ENCODE measurements at regions not wholly inside any gene's neighbourhood (a gene's known extent, or its start where the extent isn't known, plus 50 kb on each side); places are given as distances from the start of the nearest gene placed in this dataset.

DNA sequence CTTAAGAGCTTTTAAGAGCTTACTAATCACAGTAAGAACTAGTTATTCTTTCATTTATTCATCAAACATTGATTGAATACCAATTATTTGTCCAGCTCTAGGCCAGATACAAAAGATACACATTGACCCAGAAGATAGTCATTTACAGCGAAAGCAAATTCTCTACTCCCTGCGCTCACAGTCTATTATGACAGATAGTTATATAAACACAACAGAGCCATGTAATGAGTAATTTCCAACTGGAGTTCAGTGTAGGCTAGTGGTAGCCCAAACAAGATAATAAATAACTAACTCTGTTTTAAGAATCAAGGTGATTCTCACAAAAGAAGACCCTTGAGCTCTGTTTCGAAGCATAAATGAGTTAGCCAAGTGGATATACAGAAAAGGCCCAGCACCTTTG is 397.8 kb upstream of the TLE4 start:
- no peak for DNase-seq

DNA sequence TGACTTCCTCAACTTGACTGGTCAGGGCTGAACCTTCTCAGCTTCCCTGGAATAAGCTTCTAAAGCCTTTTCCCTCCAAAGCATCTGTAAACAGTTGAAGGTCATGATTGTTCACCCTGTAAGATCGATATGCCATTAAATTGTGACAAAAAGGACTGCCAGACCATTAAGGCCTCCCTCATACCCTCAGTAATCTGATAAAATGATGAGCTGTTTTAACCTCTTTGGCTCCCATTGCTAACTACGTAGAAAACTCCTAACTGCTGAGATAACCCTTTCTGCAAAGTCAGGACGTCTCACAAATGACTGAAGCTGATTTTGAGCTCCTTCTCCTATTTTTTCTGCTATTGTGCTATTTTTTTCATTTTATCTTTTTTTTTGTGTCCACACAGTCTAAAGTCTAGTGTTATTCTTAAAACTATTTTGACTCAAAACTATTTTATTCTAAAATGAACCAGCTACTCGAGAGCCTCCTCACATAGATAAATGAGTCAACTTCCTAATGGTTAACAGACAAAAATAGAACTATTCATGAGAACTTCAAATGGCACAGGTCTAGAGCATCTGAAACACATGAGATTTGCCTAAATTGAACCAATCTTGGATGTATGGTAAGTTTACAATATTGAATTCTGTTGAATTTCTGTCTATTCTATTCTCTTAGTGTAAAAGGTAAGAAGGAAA is 395.6 kb upstream of the TLE4 start:
- no peak for DNase-seq

DNA sequence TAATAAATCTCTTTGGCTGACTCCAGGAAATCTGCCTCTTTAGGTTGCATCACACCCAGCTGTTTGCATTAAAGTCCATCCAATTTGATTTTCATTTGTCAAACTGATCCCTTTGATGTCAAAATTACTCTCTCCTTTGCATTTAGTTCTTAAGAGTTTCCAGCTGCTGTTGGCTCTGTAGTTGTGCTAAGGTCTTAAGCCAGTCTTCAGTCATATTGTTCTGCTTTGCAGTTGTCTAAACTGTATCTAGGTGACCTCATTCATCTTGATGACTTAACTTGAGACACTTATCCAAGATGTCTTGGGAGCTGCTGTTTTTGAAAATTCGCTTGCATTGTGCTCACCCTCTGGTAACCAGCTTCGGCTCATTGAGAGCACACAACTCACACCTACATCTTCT is 386.9 kb upstream of the TLE4 start:
- no peak for DNase-seq

DNA sequence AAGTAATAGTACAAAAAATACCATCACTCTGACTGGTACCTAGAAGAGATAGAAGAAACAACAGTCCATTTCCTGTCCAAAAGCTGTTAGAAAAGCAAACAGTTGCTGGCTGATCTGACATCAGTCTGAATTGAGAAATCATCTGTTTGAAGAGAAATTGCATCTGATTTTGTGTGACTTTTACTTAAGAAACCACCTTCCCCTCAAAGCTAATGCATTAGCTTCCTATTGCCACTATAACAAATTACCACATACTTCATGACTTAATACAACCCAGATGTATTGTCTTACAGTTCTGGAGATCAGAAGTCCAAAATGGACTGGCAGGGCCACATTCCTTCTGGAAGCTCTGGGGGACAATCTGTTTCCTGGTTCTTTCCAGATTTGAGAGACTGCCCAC is 385.9 kb upstream of the TLE4 start:
- no peak for DNase-seq

DNA sequence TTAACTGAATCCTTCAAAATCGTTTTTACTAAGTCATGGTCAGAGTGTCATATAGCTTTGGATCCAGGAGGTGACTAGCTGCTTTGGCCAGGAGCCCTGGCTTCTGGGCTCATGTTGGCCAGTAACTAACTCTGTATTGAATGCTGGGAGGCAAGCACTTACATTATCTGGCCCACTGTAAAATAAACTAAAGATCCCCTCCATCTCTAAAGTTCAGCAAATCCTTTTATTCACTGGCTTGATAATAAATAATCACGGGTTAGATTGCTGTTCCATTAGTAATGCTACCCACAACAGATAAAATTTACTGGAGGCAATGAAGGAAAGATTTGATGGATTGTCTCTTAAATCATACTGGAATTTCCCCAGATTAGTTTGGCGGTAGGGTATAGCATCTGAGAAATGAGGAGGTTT is 382.2 kb upstream of the TLE4 start:
- DNase-seq = no peak

DNA sequence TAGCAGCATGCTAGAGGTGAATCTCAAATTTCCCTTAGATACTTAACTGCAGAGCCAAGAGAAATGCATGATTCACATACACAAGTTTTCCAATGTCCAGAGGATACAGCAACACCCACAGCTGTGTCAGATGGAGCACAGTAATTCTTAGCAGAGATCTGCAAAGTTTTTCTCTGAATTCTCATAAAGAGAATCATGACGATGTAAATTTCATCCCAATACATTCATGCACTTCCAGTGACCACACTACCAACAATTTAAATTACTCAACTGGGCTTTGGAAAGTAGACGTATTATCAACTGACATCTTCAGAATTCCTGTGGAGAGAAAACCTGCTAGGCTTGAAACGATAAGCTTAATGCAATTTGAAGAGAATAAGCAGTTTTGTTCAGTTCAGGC is 378.8 kb upstream of the TLE4 start:
- DNase-seq = no peak

DNA sequence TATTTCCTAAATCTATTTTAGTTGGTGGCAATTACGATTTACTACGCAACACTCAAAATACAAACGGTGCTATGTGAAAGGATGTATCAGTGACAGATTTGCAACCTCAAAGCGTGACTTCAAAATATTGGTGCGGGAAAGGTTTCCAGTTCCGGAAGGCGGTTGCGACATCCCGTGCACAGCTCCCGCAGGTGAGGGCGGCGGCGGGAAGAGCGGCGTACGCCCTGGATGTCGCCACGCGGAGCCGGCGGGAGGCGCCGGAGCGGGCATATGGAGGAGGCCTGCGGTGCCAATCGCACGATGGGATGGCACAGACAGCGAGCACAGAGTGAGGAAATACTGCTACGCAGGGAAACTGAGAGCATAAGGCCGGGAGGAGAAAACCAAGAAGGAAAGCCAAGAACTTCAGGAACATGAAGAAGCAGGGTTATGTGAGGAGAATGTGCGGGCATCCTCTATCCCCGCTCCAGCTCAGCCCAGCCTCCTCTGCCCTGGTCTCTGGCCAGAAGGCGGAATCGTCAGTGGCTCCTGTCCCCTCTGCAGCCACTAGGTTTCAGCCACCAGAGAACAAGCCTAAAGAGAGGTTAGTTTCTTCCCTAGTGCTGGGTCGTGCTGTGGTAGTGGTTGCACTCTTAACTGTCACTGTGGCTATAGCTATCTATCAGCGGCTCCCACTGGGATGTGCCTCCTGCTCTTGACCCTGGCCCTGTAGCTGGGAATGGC is 378.1 kb upstream of the TLE4 start:
- DNase-seq = no peak

DNA sequence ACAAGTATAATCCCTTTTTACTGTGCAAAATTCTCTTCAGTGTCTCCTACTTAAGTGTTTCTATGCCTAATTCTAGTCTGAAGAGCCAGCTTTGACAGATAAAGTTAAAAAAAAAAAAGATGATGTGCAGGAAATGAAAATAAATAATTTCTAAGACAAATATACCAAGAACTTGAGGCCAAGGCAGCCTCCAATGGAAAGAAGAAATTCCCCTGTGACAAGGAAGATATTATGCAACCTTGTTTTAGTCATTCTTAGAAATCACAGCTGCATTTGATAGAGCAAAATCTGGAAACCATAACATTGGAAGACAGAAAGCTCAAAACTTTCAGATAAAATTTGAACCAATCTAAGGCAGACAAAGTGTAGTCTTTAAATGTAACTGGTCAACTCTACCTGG is 375.9 kb upstream of the TLE4 start:
- DNase-seq = no peak

DNA sequence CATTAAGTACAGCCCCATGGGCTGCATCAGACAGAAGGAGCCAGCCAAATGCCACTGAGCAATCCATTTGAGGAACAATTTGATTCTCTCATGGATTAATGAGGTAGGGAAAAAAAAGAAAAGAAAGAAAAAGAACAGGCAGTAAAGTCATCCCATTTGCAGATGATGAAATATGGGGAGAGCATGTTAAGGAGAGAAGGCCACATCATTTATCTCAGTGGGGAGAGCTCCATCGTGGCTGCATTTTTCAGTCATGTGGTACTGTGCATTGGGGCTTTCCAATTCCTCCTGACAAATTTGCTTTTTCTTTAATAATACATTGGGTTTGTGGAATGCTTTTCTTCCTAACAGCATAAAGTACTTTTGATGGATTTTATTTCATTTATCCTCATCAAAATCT is 375.2 kb upstream of the TLE4 start:
- no peak for DNase-seq

DNA sequence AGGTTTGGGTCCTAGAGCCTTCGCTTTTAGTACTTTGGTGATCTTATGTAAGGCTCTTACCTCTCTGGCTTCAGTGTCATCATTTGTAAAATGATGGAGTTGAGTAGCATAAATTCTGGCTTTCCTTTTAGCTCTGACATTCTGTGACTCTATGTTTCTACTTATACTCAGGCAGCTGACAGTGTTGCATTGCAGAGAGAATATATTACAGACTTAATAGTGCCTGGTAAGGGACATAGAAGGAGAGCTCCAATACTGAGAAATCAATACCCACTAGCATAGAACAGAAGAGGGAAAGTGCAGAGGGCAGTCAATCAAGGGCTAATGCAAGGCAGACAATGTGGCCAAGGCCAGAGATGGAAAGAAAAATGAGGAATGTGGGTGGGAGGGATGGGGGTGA is 371.4 kb upstream of the TLE4 start:
- DNase-seq = no peak

DNA sequence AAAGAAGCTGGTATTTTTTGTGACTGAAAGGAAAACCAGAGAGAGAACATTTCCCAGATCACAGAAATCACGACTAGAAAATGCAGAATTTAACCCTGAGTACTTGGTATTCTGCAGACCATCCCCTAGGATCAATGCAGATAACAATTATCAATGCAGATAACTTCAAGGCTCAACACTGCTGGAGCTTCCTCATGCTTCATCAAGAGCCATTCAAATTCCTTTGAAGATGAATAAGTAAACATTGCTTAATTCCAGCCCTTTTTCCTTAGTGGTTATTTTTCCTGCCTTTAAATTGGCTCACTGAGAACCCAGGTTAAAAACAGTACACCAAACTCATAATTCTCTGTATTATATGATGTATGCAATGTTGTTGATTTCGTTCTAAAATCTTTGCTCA is 370.1 kb upstream of the TLE4 start:
- DNase-seq = no peak

DNA sequence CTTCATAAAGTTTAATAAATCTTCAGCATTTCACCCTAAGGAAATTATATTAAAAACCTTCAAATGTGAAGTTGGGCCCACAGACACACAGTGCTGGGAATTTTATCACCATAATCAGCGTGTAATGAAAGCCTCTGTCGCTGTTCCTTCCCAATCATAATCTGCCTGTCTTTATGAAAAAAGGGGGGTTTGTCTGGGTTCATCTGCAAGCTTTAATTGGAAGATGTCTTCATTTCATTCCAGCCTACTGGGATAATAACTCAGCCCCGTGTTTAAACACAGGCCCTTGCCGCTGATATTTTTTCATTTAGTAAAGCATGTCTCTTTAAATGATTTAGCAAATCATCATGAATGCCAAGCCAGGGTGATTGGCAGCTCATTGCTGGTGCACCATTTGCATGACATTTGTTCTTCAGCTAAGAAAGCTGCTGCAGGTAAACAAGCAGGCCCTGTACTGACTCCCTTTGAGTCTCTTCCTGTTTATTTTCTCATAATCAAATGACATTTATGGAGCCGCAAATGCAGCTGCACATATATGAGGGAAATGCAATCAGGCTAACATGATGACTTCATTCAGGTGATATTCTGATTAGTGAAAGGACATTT is 362.9 kb upstream of the TLE4 start:
- peak; percentile 7 to 71 for DNase-seq

DNA sequence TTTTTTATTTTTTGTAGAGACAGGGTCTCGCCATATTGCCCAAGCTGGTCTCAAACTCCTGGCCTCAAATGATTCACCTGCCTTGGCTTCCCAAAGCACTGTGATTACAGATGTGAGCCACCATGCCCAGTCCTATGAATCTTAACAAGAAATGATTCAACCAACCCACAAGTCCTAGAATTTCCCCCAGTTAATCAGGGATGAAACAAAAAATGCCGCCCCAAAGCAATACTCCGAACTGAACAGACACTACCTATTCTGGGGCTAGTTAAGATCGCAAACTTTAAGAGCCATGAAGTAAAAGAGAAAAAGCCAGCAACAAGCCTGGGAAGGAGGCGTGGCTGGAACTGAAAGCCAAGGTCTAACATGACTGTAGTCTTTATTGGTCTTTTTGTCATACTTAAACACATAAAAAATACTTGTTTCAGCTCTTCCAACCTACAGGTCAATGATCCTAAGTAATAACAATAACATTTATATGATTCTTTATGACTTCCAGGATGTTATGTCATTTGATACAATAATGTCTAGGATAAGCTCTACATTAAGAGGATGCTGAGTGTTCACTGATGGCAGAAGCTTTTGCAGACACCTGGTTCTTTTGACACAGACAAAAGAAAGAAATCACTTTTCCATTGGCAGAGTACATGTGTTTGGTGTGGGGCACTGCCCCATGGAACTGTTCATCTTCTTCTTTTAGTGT is 361.1 kb upstream of the TLE4 start:
- DNase-seq = no peak

DNA sequence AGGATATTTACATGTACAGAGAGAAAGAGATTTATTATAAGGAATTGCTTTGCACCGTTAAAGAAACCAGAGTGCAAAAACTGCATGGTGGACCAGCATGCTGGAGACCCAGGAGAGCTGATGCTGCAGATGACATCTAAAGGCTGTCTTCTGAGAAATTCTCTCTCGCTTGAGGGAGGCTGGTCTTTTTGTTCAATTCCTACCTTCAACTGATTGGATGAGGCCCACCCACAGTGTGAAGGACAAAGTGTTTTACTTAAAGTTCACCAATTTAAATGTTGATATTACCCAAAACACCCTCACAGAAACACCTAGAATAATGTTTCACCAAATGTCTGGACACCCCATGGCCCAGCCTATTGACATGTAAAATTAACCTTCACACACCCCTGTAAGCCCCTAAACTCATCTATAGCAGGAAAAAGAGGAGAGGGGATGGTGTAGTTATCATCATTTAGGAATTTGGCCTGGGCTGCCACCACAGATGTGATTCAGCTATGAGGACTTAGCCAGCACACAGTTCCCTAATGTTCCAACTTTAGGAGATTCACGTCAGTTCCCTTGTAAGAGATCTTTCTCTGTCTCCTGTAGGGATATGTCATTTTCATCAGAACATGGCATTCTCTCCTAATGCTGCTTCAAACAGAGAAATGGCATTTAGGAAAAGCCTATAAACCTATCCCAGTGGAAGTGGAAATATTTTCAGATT is 358.2 kb upstream of the TLE4 start:
- DNase-seq = no peak

DNA sequence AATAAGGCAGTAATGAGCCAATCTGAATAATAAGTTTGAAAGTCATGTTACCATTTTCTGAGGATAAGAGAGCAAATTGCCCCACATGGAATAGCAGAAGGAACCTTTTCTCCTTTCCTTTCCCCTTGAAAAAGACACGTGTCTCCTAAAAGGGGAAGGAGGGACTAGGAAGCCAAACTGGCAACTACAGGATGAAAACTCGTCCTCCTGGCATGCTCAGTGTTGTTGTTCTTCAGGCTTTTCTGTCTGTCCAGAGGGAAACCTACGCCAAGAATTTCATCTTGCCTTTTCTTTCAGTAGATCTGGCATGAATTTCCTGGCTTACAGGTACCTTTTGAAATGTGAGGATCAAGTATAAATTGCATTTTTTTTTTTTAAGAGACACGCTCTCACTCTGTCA is 355.9 kb upstream of the TLE4 start:
- no peak for DNase-seq

DNA sequence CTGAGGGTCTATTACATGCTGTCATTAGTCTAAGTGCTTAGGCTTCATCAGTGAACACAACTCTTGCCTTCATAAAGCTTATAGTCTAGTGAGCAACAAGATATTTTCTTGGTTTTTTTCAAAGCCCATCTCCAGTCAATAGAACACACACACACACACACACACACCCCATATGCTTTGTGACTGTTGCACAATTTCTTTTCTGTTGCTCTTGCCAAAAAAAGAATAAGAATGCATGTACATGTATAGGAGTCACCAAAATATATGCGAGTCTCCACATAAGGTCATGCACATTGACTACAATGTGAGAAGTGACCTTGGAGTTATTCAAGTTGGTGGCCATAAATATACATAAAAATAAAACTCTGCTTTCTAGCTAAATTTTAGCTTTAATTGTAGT is 351.5 kb upstream of the TLE4 start:
- no peak for DNase-seq

DNA sequence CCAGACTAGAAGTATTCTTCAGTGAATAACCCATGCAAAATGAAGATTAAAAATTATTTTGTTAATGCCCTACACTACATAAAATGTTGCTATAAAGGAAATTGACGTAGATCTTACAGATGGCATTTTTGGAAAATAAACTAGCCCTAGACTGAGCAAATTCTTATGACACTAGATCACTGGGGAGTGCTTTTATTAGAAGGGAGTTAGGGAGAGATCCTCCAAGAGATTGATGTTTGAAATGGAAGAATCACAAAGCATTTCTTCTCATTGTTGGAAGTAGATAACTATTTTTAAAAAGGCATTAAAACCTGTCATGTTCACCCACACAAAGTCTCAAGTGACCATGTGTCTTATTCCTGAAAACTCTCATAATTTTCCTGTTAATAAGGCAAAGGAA is 351.1 kb upstream of the TLE4 start:
- no peak for DNase-seq

DNA sequence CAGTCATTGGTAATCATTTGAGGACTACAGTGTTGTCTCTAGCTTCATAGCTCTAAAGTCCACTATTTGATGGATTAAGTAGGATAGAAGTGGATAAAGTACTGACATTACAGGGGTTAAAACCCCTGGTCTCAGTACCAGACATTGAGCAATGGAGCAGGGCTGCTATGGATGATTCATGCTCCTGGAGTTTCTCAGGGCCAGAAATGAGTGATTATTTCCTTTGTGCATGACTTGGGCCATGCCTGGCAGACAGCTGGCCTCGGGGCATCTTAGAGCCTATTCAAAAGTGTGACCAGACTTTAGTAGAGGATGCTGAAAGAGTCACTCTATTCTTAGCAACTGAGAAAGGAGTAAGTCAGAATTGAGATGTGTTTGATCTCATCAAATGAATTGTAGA is 350.7 kb upstream of the TLE4 start:
- no peak for DNase-seq

DNA sequence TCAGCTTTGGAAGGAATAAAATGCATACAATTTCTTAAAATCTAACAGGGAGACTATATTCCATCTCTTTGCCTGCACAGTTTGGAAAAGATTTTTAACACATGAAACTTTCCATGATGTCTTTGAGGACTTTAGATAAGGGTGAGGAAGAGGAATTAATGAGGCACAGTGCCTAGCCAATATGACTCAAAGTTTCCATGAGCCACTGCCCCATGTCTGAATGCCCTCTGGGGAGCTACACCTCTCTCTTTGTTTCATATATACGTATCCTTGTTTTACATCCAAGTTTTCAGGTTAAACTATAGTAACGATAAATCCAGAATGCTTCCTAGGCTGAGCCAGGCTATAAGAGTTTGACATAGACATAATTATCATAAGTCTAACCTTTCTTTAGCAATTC is 349.3 kb upstream of the TLE4 start:
- no peak for DNase-seq

DNA sequence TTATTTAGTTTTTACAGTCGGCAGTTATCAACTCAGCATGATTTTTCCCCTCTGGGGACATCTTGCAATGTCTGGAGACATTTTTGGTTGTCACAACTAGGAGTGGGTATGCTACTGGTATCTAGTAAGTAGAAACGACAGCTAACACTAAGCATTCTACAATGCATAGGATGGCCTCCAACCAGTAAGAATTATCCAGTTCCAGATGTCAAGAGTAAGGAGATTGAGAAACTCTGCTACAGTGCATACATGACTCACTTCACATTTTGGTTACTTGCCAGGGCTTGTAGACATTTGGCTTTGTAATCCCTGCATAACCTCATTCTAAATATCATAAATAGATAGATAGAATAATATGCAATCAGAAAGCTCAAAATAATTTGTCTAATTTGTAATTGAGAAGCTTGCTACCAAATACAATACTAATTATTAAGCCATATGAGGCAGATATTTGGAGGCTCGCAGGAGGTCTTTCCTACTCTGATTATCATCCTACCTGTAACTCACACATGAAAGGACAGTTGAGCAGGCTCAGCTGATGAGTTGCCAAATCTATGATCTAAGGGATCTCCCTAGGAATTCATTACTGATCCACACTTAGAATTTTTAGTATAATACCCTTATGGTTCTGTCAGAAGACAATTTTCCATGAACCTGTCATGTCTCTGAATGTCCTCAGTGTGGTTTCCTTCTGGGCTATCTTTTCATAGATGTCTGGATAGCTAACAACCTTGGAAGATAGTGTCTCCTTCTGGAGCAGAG is 346.9 kb upstream of the TLE4 start:
- no peak for DNase-seq

DNA sequence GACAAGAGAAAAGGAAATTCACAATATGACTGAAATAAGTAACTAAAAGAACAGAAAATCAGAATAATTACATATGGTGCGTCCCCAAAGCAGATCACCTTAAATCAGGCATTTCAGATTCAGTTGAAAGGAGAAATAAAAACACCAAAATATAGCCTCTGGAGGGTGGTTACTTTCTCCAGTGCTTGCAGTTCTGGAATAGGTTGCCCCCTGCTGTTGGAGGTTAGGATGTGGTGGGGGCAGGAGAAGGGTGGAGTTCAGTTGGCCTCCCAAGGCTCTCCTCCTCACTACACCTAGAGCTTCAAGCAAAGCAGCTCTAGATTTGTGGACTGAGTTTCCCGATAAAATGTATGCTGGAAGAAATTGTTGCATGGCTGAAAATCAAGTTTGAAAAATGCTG is 338.2 kb upstream of the TLE4 start:
- no peak for DNase-seq

DNA sequence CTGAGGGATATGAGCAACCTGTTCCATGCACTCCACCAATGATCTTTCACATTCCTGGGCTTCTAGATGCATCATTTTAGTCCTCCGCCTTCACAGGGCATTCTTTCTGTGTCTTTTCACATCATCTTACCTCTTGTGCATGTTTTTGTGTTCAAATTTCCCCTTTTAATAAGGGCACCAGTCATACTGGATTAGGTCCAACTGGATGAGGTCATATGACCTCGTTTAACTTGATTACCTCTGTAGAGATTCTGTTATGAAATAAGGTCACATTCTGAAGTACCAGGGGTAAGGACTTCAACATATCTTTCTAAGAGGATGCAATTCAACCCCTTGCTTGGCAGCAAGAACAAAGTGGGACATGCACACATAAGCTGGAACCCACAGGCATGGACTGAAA is 335.3 kb upstream of the TLE4 start:
- DNase-seq = no peak

DNA sequence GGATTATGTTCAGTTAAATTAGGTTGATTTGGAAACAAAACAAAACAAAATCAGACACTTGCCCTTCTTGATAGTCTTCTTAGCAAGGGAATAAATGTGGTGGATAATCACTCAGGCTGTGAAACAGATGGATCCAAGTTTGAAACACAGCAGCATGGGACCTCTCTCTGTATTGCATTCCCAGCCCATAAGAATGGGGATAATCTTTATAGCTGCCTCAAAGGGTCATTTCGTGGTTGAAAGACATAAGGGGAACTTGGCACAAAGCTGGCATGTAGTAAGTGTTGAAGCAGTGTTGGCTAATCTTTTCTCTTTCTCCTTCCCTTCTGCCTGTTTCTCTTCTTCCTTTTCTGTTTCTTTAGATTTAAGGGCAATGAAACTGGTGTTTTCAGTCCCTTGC is 333.9 kb upstream of the TLE4 start:
- no peak for DNase-seq
